ENCODE measurements at regions not wholly inside any gene's neighbourhood (a gene's known extent, or its start where the extent isn't known, plus 50 kb on each side); places are given as distances from the start of the nearest gene placed in this dataset.

- no peak for TF ChIP-seq HDAC2 (IDR thresholded peaks at IDR 0.05; ENCODE audit: borderline replicate concordance in 1 of 2, low read depth in 2 of 2, low read length in 2 of 2)
- no peak for TF ChIP-seq TAF7 (optimal IDR thresholded peaks at IDR 0.05; ENCODE audit: borderline replicate concordance, low read depth, low read length)
- TF ChIP-seq ATF2 (IDR thresholded peaks at IDR 0.05; ENCODE audit: low read length) = no peak
- no peak for TF ChIP-seq GTF2F1 (IDR thresholded peaks at IDR 0.05; ENCODE audit: borderline replicate concordance, low read depth, low read length)
- no peak for TF ChIP-seq TAF1 (IDR thresholded peaks at IDR 0.05; ENCODE audit: low read depth, low read length)
- TF ChIP-seq CTCF (IDR thresholded peaks at IDR 0.05; ENCODE audit: control extremely low read depth in 1 of 3, insufficient read depth in 1 of 3, low read depth in 1 of 3, low read length in 3 of 3) = no peak
- TF ChIP-seq POLR2AphosphoS5 (IDR thresholded peaks at IDR 0.05; ENCODE audit: low read depth, low read length) = no peak
- no peak for TF ChIP-seq EZH2 (IDR thresholded peaks at IDR 0.05; ENCODE audit: low read depth, low read length, severe bottlenecking)
- no peak for TF ChIP-seq RAD21 (IDR thresholded peaks at IDR 0.05 in 1 of 2, conservative IDR thresholded peaks at IDR 0.05 in 1 of 2; ENCODE audit: low read depth in 2 of 2, low read length in 2 of 2)
- TF ChIP-seq CBX5 (IDR thresholded peaks at IDR 0.05; ENCODE audit: low read depth, low read length) = no peak
- TF ChIP-seq FOSL1 (IDR thresholded peaks at IDR 0.05; ENCODE audit: insufficient read depth, low read depth, low read length) = no peak
Observed at GRCh38 chr1:81714636-81715035, 86.1 kb upstream of the ADGRL2 start.

All from H1 (cell line).